ENCODE measurements at regions not wholly inside any gene's neighbourhood (a gene's known extent, or its start where the extent isn't known, plus 50 kb on each side); places are given as distances from the start of the nearest gene placed in this dataset.

GRCh38 chr9:79034583-79034982 lies 537.2 kb upstream of the TLE4 start:
- Histone ChIP-seq H4K20me1 (ENCODE audit: insufficient read depth, low read length) (no peaks in the 10 kb centered on the region), H3K4me1 (ENCODE audit: insufficient read depth, low read length) (no peaks in the 10 kb centered on the region), H3K9ac (ENCODE audit: low read length) (no peak overlapping the region), H3K27me3 (ENCODE audit: insufficient read depth, low read length) (no peaks in the 10 kb centered on the region), H3K4me2 (ENCODE audit: low read length) (no peak overlapping the region), H3K36me3 (ENCODE audit: insufficient read depth, low read length) (no peaks in the 10 kb centered on the region), H3K79me2 (ENCODE audit: insufficient read depth, low read length) (no peaks in the 10 kb centered on the region), H3K4me3 (ENCODE audit: insufficient read depth, low read depth, low read length) (no peak overlapping the region), H3K9me3 (ENCODE audit: insufficient read depth, low read depth, low read length) (peaks cover 3% of the 10 kb centered on the region), H3K27ac (ENCODE audit: low read depth, low read length) (no peak overlapping the region), H2AFZ (ENCODE audit: low read depth, low read length) (no peak overlapping the region)
- TF ChIP-seq EZH2 (IDR thresholded peaks at IDR 0.05; ENCODE audit: insufficient read depth, low read length) (no peak), CTCF (IDR thresholded peaks at IDR 0.05; ENCODE audit: insufficient read depth, low read depth, low read length) (no peak)
- Mint-ChIP-seq H3K27me3 (ENCODE audit: low read depth, unreplicated experiment) (no peaks in the 10 kb centered on the region), H3K27ac (ENCODE audit: unreplicated experiment) (no peak overlapping the region), H3K4me3 (ENCODE audit: unreplicated experiment) (no peak overlapping the region), H3K9me3 (ENCODE audit: unreplicated experiment) (peaks cover 15% of the 10 kb centered on the region), H3K36me3 (ENCODE audit: low read depth, unreplicated experiment) (no peaks in the 10 kb centered on the region), H3K4me1 (ENCODE audit: low read depth, unreplicated experiment) (no peaks in the 10 kb centered on the region)
- FAIRE-seq = no peak
- DNase-seq (ENCODE audit: low read depth) = no peak

- no peaks in the 10 kb centered on the region for H3K4me1 ChIP-seq (ENCODE audit: insufficient read depth, low read length)
- H3K79me2 ChIP-seq (ENCODE audit: insufficient read depth, low read length) = no peaks in the 10 kb centered on the region
- no peak overlapping the region for H2AFZ ChIP-seq (ENCODE audit: low read depth, low read length)
- H4K20me1 ChIP-seq (ENCODE audit: insufficient read depth, low read length) = no peaks in the 10 kb centered on the region
- no peaks in the 10 kb centered on the region for H3K36me3 ChIP-seq (ENCODE audit: insufficient read depth, low read length)
- no peak for TF ChIP-seq CTCF (IDR thresholded peaks at IDR 0.05; ENCODE audit: insufficient read depth, low read depth, low read length)
- TF ChIP-seq EZH2 (IDR thresholded peaks at IDR 0.05; ENCODE audit: insufficient read depth, low read length) = no peak
- H3K27me3 ChIP-seq (ENCODE audit: insufficient read depth, low read length) = no peaks in the 10 kb centered on the region
- H3K4me2 ChIP-seq (ENCODE audit: low read length) = no peak overlapping the region
- DNase-seq (ENCODE audit: low read depth) = no peak
- Mint-ChIP-seq H3K4me1 (ENCODE audit: low read depth, unreplicated experiment) (no peaks in the 10 kb centered on the region), H3K27ac (ENCODE audit: unreplicated experiment) (no peak overlapping the region), H3K27me3 (ENCODE audit: low read depth, unreplicated experiment) (no peaks in the 10 kb centered on the region), H3K9me3 (ENCODE audit: unreplicated experiment) (peaks cover 15% of the 10 kb centered on the region), H3K36me3 (ENCODE audit: low read depth, unreplicated experiment) (no peaks in the 10 kb centered on the region), H3K4me3 (ENCODE audit: unreplicated experiment) (no peak overlapping the region)
- peaks cover 3% of the 10 kb centered on the region for H3K9me3 ChIP-seq (ENCODE audit: insufficient read depth, low read depth, low read length)
- no peak overlapping the region for H3K4me3 ChIP-seq (ENCODE audit: insufficient read depth, low read depth, low read length)
- no peak overlapping the region for H3K9ac ChIP-seq (ENCODE audit: low read length)
- FAIRE-seq = no peak
- H3K27ac ChIP-seq (ENCODE audit: low read depth, low read length) = no peak overlapping the region
Measured at GRCh38 chr9:79037338-79037737, 534.4 kb upstream of the TLE4 start.

GRCh38 chr9:79040671-79041070 lies 531.1 kb upstream of the TLE4 start:
- H3K27me3 Mint-ChIP-seq (ENCODE audit: low read depth, unreplicated experiment) = no peaks in the 10 kb centered on the region
- Histone ChIP-seq H3K27me3 (ENCODE audit: insufficient read depth, low read length) (no peaks in the 10 kb centered on the region), H2AFZ (ENCODE audit: low read depth, low read length) (no peak overlapping the region), H3K4me1 (ENCODE audit: insufficient read depth, low read length) (no peaks in the 10 kb centered on the region), H3K27ac (ENCODE audit: low read depth, low read length) (no peak overlapping the region), H4K20me1 (ENCODE audit: insufficient read depth, low read length) (no peaks in the 10 kb centered on the region), H3K4me2 (ENCODE audit: low read length) (no peak overlapping the region), H3K36me3 (ENCODE audit: insufficient read depth, low read length) (no peaks in the 10 kb centered on the region), H3K9me3 (ENCODE audit: insufficient read depth, low read depth, low read length) (peaks cover 3% of the 10 kb centered on the region), H3K79me2 (ENCODE audit: insufficient read depth, low read length) (no peaks in the 10 kb centered on the region), H3K4me3 (ENCODE audit: insufficient read depth, low read depth, low read length) (no peak overlapping the region), H3K9ac (ENCODE audit: low read length) (no peak overlapping the region)
- no peak overlapping the region for H3K27ac Mint-ChIP-seq (ENCODE audit: unreplicated experiment)
- H3K4me1 Mint-ChIP-seq (ENCODE audit: low read depth, unreplicated experiment) = no peaks in the 10 kb centered on the region
- FAIRE-seq = no peak
- peaks cover 5% of the 10 kb centered on the region for H3K9me3 Mint-ChIP-seq (ENCODE audit: unreplicated experiment)
- TF ChIP-seq CTCF (IDR thresholded peaks at IDR 0.05; ENCODE audit: insufficient read depth, low read depth, low read length) (no peak), EZH2 (IDR thresholded peaks at IDR 0.05; ENCODE audit: insufficient read depth, low read length) (no peak)
- no peak for DNase-seq (ENCODE audit: low read depth)
- H3K36me3 Mint-ChIP-seq (ENCODE audit: low read depth, unreplicated experiment) = no peaks in the 10 kb centered on the region
- no peak overlapping the region for H3K4me3 Mint-ChIP-seq (ENCODE audit: unreplicated experiment)

Data from astrocyte (in vitro differentiated cells and primary cell).